ENCODE measurements at regions not wholly inside any gene's neighbourhood (a gene's known extent, or its start where the extent isn't known, plus 50 kb on each side); places are given as distances from the start of the nearest gene placed in this dataset.
"Not testable (repeated sequence)": the region's sequence is repeated elsewhere in the genome, so short reads cannot be mapped to it uniquely, and the experiment has no call there.

DNA sequence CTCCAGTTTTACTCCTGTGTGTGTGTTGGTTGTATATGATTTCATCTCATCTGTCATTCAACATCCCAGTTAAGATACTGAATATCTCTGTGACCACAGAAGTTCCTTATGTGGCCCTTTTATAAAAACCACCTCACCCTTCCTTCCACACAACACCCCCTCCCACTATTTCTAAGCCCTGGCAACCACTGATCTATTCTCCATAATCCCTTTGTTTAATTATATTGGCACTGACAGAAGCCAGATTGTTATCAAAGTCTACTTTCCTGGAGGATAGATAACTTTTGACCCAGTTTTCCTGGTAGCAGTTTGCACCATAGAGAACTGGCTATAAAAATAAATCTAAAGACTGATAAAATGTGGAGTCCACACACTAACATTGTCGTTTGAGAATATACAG, 902.8 kb downstream of the SLC16A7 start:
- Mint-ChIP-seq H3K27me3 (no peaks in the 10 kb centered on the region), H3K36me3 (ENCODE audit: low read depth) (no peaks in the 10 kb centered on the region), H3K4me3 (no peak overlapping the region), H3K27ac (no peak overlapping the region), H3K4me1 (ENCODE audit: low read depth) (no peaks in the 10 kb centered on the region), H3K9me3 (no peaks in the 10 kb centered on the region)
- intact Hi-C loops (cut with micrococcal nuclease), result no loop called here

DNA sequence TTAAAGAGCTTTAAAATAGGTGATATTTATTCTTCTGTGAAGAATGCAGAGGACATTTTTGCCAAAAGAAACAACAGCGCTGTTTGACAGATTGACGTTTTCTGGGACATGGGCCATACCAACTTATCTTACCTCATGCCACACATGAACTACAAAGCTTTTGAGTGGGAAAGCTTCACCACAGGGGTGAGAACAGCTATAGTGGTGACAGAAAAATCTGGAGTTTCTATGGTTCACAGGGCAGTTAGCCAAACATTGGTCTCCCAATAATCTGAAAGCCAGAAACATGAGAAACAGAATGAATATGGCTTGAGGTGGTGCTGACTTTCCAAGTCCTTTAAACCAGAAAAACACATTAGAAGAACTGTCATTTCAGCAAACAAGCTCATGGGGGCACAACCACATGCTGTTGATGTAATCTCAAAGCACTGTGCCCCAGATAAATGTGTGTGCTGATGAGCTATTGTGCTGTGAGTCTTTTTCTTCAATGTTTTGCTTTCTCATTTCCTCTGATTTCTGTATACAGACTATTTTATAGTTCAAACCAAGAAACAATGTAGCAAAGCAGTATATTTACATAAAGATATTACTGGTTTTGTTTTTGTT, 905.4 kb downstream of the SLC16A7 start:
- Mint-ChIP-seq H3K9me3 (peaks cover under 1% of the 10 kb centered on the region), H3K27ac (no peak overlapping the region), H3K27me3 (no peaks in the 10 kb centered on the region), H3K4me3 (no peak overlapping the region), H3K4me1 (ENCODE audit: low read depth) (no peaks in the 10 kb centered on the region), H3K36me3 (ENCODE audit: low read depth) (no peaks in the 10 kb centered on the region)
- intact Hi-C loops (cut with micrococcal nuclease), result no loop called here

DNA sequence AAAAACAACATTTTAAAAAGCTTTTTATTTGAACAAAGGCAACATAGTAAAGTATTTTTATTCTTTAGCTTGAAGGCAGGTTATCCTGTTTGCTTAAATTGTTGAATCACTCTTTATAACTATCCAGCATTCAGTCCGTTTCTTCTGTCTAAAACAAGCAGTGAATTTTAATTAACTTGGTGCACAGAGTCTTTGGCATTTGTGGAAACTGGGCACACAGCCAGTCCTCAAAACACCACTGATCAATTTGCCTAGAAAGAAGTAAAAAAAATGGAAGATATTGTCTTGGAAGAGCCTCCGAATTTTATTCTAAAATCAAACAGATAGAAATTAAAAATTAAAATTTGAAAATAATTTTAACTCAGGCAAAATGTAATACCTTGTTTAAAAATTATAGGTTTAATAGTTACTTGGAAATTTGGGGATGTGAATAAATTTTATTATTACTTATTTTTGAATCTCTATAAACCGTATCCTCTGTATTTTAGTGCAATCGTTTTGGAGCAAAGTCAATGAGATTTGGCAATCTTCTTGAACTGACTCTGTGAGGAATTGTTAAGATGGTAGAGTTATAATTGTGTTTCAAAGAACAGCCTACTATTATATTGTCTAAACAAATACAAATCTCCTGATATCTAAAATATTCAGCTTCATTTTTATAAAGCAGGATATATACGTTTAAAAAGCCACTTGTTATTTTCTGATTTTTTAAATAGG, 927.0 kb downstream of the SLC16A7 start:
- intact Hi-C loops (cut with micrococcal nuclease), result no loop called here
- Mint-ChIP-seq H3K36me3 (ENCODE audit: low read depth) (no peaks in the 10 kb centered on the region), H3K27ac (no peak overlapping the region)

DNA sequence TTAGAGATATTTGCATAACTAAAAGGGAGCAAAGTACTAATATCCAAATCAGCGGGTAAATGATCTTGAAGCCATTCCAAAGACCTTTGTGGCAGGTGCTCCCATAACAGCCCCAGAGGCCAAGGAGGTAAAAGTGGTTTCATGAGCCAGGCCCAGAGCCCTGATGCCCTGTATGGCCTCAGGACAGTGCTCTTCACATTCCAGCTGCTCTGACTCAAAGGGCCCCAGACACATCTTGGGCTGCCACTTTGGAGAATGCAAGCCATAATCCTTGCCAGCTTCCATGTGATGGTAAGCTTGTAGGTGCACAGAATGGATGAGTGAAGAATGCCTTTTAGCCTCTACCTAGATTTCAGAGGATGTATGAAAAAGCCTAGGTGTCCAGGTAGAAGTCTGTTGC, 933.4 kb downstream of the SLC16A7 start:
- H3K27me3 Mint-ChIP-seq, result no peaks in the 10 kb centered on the region
- intact Hi-C loops (cut with micrococcal nuclease), result no loop called here

More for the DNA sequence above, 927.0 kb downstream of the SLC16A7 start:
- Mint-ChIP-seq H3K4me1 (ENCODE audit: low read depth) (no peaks in the 10 kb centered on the region), H3K9me3 (peaks cover 11% of the 10 kb centered on the region), H3K27me3 (no peaks in the 10 kb centered on the region), H3K4me3 (no peak overlapping the region)

DNA sequence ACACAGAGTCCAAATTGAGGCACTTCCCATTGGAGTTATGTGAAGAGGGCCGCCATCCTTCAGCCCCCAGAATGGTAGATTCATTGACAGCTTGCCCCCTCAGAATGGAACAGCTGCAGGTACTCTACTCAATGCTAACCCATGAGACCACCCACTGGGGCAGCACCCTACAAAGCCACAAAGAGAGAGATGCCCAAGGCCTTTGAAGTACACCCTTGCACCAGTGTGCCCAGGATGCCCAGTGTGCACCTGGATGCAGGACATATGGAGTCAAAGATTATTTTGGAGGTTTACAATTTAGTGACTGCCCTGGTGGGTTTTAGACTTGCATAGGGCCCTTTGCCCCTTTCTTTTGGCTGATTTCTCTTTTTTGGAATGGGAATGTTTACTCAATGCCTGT, 933.9 kb downstream of the SLC16A7 start:
- intact Hi-C loops (cut with micrococcal nuclease), result no loop called here

More for the DNA sequence above, 933.4 kb downstream of the SLC16A7 start:
- Mint-ChIP-seq H3K9me3 (peaks cover 17% of the 10 kb centered on the region), H3K27ac (no peak overlapping the region), H3K4me3 (no peak overlapping the region), H3K36me3 (ENCODE audit: low read depth) (no peaks in the 10 kb centered on the region), H3K4me1 (ENCODE audit: low read depth) (no peaks in the 10 kb centered on the region)

DNA sequence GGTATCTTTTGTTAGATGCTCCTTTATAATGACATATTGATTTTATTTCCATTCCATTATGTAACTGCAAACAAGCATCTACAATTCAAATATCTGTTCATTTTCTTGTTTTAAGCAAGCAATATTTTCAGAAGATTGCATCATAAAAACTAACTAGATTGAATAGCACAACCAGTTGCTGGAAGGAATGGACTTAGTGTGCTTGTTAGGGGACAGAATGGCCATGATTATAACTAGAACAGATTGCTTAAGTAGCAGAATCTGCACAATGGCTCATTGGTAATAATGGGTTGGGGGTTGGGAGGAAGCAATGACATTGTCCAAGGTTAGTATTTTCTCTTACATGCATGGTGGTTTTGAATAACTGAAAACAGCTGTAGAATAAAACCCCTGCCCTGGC, 939.5 kb downstream of the SLC16A7 start:
- H3K4me1 Mint-ChIP-seq (ENCODE audit: low read depth), result no peaks in the 10 kb centered on the region
- H3K9me3 Mint-ChIP-seq, result peaks cover 13% of the 10 kb centered on the region
- H3K4me3 Mint-ChIP-seq, result no peak overlapping the region
- intact Hi-C loops (cut with micrococcal nuclease), result no loop called here
- H3K36me3 Mint-ChIP-seq (ENCODE audit: low read depth), result no peaks in the 10 kb centered on the region
- no peak overlapping the region for H3K27ac Mint-ChIP-seq
- no peaks in the 10 kb centered on the region for H3K27me3 Mint-ChIP-seq

More for the DNA sequence above, 933.9 kb downstream of the SLC16A7 start:
- Mint-ChIP-seq H3K36me3 (ENCODE audit: low read depth) (no peaks in the 10 kb centered on the region), H3K9me3 (peaks cover 17% of the 10 kb centered on the region), H3K27ac (no peak overlapping the region), H3K4me3 (no peak overlapping the region), H3K4me1 (ENCODE audit: low read depth) (no peaks in the 10 kb centered on the region), H3K27me3 (no peaks in the 10 kb centered on the region)

DNA sequence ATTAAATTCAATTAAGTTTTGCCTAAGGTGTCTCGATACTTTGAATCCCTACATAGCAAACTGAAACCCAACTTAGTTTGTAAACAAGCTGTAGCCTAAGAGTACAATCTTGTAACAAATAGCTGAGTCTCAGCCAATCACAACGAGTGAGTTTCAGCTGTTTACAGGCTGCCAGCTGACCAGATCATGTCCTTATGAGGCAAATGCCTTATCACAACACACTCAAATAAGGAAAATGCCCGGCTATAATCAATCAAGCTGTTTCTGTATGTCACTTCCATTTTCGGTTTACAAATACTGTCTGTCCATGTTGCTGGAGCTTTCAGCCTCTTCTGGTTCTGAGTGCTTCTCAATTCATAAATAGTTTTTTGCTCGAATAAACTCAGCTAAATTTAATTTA, 943.8 kb downstream of the SLC16A7 start:
- H3K27ac Mint-ChIP-seq, result no peak overlapping the region
- intact Hi-C loops (cut with micrococcal nuclease), result no loop called here
- peaks cover 7% of the 10 kb centered on the region for H3K9me3 Mint-ChIP-seq
- H3K4me1 Mint-ChIP-seq (ENCODE audit: low read depth), result no peaks in the 10 kb centered on the region
- H3K36me3 Mint-ChIP-seq (ENCODE audit: low read depth), result no peaks in the 10 kb centered on the region
- H3K4me3 Mint-ChIP-seq, result no peak overlapping the region
- H3K27me3 Mint-ChIP-seq, result no peaks in the 10 kb centered on the region

DNA sequence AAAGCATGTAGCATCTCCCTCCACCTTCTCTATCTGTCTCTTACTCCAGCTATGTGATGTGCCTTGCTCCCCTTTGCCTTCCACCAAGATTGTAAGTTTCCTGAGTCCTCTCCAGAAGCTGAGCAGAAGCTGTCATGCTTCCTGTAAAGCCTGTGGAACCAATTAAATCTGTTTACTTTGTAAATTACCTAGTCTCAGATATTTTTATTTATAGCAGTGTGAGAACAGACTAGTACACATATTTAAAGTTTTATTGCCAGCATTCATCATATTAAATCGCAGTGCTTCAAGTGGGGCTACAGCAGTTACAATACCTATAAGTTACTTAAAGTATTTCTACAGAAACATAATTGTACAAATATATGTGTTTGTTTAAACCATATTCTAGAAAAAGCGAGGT, 973.1 kb downstream of the SLC16A7 start:
- Mint-ChIP-seq H3K27ac (no peak overlapping the region), H3K36me3 (ENCODE audit: low read depth) (no peaks in the 10 kb centered on the region), H3K4me3 (no peak overlapping the region), H3K4me1 (ENCODE audit: low read depth) (no peaks in the 10 kb centered on the region), H3K27me3 (no peaks in the 10 kb centered on the region), H3K9me3 (peaks cover 45% of the 10 kb centered on the region)
- intact Hi-C loops (cut with micrococcal nuclease), result no loop called here

DNA sequence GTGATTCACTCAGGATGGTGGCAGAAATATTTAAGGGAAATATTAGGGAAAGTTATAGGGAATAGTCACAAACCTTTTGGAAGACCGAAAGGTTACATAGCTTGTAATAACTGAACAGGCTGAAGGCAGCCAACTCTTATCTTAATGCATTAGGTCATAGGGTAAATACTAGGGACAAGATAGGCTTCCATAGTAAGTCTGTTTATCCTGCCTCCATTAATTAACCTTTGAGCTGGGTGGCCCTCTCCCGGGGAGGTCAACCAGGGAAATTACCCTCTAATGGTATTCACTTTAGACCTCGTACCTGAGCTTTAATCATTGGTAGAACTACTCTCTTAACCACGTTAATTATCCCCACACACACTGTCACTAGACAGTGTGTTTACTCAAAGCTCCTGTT, 981.8 kb downstream of the SLC16A7 start:
- no peaks in the 10 kb centered on the region for H3K27me3 Mint-ChIP-seq
- H3K4me3 Mint-ChIP-seq, result no peak overlapping the region
- no peak overlapping the region for H3K27ac Mint-ChIP-seq
- H3K4me1 Mint-ChIP-seq (ENCODE audit: low read depth), result no peaks in the 10 kb centered on the region
- no peaks in the 10 kb centered on the region for H3K36me3 Mint-ChIP-seq (ENCODE audit: low read depth)
- no peaks in the 10 kb centered on the region for H3K9me3 Mint-ChIP-seq
- intact Hi-C loops (cut with micrococcal nuclease), result no loop called here

DNA sequence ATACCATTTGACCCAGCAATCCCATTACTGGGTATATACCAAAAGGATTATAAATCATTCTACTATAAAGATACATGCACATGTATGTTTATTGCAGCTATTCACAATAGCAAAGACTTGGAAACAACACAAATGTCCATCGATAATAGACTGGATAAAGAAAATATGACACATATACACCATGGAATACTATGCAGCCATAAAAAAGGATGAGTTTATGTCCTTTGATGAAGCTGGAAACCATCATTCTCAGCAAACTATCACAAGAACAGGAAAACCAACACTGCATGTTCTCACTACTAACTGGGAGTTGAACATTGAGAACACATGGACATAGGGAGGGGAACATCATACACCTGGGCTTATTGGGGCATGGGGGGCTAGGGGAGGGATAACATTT, 991.8 kb downstream of the SLC16A7 start:
- H3K4me3 Mint-ChIP-seq; H3K27ac Mint-ChIP-seq; H3K27me3 Mint-ChIP-seq; H3K36me3 Mint-ChIP-seq (ENCODE audit: low read depth); intact Hi-C loops (cut with micrococcal nuclease); H3K4me1 Mint-ChIP-seq (ENCODE audit: low read depth): not testable (repeated sequence)
- peaks cover 37% of the 10 kb centered on the region for H3K9me3 Mint-ChIP-seq

DNA sequence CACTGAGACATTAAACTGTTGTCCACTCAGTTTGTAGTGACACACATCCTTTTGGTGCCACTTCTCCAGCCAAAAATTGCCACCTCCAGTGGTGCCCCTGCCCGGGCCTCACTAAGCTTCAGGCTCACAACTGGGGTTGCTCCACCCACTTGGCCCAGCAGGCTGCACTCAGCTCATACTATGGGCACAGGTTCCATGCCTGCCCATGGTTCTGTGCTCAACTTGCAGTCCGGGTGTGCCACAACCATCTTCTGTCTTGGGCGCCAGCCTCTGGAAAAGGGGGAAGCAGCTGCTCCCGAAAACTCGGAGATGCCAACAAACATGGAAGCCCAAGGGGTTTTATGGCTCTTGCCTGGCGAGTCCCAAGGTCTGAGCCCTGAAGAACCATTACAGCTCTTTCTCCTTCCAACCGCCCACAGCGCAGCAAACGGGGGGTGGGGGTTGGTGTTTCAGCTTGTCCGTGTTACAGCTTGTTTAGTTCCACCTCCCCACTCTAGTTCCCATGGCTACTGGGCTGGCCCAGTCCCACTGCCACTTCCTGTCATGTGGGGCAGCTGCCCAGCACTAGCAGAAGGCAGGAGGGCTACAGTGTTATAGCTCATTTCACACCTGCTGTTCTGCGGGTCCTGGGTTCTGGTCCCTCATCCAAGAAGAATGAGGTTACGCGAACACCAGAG, 998.3 kb downstream of the SLC16A7 start:
- intact Hi-C loops (cut with micrococcal nuclease), result no loop called here
- Mint-ChIP-seq H3K4me1 (ENCODE audit: low read depth) (no peaks in the 10 kb centered on the region), H3K9me3 (peaks cover 45% of the 10 kb centered on the region), H3K36me3 (ENCODE audit: low read depth) (no peaks in the 10 kb centered on the region), H3K4me3 (no peak overlapping the region), H3K27ac (no peak overlapping the region), H3K27me3 (no peaks in the 10 kb centered on the region)

DNA sequence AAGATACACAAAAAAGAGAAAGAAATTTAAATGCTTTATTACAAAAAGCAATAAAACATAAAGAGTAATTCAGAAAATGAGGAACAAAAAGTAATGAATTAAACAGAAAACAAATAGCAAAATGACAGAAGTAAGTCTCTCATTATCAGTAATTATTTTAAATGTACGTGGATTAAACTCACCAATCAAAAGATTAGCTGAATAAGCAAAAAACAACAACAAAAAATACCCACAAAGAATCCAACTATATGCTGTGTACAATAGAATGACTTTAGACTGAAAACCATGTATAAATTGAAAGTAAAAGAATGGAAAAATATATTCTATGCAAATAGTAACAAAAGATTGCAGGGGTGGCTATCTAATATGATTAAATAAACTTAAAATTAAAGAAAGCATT, 1006.8 kb downstream of the SLC16A7 start:
- no peak overlapping the region for H3K27ac Mint-ChIP-seq
- H3K4me3 Mint-ChIP-seq, result no peak overlapping the region
- intact Hi-C loops (cut with micrococcal nuclease), result no loop called here
- H3K27me3 Mint-ChIP-seq, result no peaks in the 10 kb centered on the region
- H3K9me3 Mint-ChIP-seq, result peaks cover 39% of the 10 kb centered on the region
- H3K4me1 Mint-ChIP-seq (ENCODE audit: low read depth), result no peaks in the 10 kb centered on the region
- H3K36me3 Mint-ChIP-seq (ENCODE audit: low read depth), result no peaks in the 10 kb centered on the region

DNA sequence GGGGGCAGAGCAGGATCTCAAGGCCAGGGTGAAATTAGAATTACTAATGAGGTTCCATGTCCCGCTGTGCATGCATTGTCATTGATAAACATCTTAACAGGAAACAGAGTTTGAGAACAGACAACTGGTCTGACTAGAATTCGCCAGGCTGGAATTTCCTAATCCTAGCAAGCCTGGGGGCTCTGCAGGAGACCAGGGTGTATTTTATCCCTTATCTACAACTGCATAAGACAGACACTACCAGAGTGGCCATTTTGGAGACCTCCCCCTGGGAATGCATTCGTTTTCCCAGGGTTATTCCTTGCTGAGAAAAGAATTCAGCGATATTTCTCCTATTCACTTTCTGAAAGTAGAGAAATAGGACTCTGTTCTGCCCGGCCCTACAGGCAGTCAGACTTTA, 1007.6 kb downstream of the SLC16A7 start:
- intact Hi-C loops (cut with micrococcal nuclease); H3K27me3 Mint-ChIP-seq; H3K4me3 Mint-ChIP-seq; H3K27ac Mint-ChIP-seq; H3K36me3 Mint-ChIP-seq (ENCODE audit: low read depth); H3K4me1 Mint-ChIP-seq (ENCODE audit: low read depth): not testable (repeated sequence)
- peaks cover 48% of the 10 kb centered on the region for H3K9me3 Mint-ChIP-seq

DNA sequence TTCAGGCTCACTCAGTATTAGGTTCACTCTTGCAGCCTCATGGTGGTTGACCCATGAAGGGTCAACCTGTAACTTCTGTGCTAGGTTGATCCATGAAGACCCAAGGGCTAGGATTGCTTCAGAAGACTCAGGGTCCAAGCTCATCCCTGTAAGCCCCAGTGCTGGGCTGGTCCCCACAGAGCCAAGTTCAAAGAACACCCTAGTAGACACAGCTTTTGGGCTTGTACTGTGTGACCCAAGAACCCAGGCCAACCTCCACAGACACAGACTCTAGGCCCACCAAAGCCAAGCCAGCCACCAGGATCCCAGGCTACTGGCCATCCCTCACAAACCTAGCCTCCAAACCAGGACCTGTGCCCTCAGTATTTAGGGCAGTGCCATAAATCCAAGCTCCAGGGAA, 1020.6 kb downstream of the SLC16A7 start:
- H3K36me3 Mint-ChIP-seq (ENCODE audit: low read depth), result no peaks in the 10 kb centered on the region
- no peak overlapping the region for H3K4me3 Mint-ChIP-seq
- no peaks in the 10 kb centered on the region for H3K27me3 Mint-ChIP-seq
- intact Hi-C loops (cut with micrococcal nuclease), result no loop called here
- no peak overlapping the region for H3K27ac Mint-ChIP-seq
- peaks cover 71% of the 10 kb centered on the region for H3K9me3 Mint-ChIP-seq
- H3K4me1 Mint-ChIP-seq (ENCODE audit: low read depth), result no peaks in the 10 kb centered on the region
